Neural cell (in vitro differentiated cells): ENCODE measurements at regions not wholly inside any gene's neighbourhood (a gene's known extent, or its start where the extent isn't known, plus 50 kb on each side); places are given as distances from the start of the nearest gene placed in this dataset.

Experiments
- H2AFZ ChIP-seq: fragments of 200-600, 300-800 bp; sonication (generic), shearing (Covaris generic); 2 replicates; pipeline ENCODE4 v1.6.0; 2014; ENCODE audit warnings: low read depth, mild to moderate bottlenecking, antibody characterized with exemption, low read length, moderate library complexity
- H3F3A ChIP-seq: fragments of 200-600 bp; shearing (Covaris generic); 2 replicates; pipeline ENCODE4 v1.6.1; 2016; ENCODE audit warnings: mild to moderate bottlenecking, moderate library complexity, mixed read lengths, antibody characterized with exemption, low read length; ENCODE audit not compliant: insufficient read depth, poor library complexity, severe bottlenecking
- H3K27ac ChIP-seq: fragments of 200-600, 300-800 bp; sonication (generic), shearing (Covaris generic); 2 replicates; pipeline ENCODE4 v1.5.1; 2014; ENCODE audit warnings: mild to moderate bottlenecking, low read length, moderate library complexity
- H3K27me3 ChIP-seq: fragments of 300-800, 200-600 bp; sonication (generic), shearing (Covaris generic); 2 replicates; pipeline ENCODE4 v1.6.0; 2014; ENCODE audit warnings: mild to moderate bottlenecking, low read depth, low read length, moderate library complexity; ENCODE audit not compliant: insufficient read depth
- H3K36me3 ChIP-seq: fragments of 300-800, 200-600 bp; sonication (generic), shearing (Covaris generic); 2 replicates; pipeline ENCODE4 v1.5.1; 2014; ENCODE audit warnings: mild to moderate bottlenecking, antibody characterized with exemption, low read length, moderate library complexity; ENCODE audit not compliant: insufficient read depth
- H3K4me2 ChIP-seq: fragments of 300-800, 200-600 bp; sonication (generic), shearing (Covaris generic); 2 replicates; pipeline ENCODE4 v1.6.0; 2014; ENCODE audit warnings: mild to moderate bottlenecking, low read length
- H3K4me3 ChIP-seq: fragments of 300-800, 200-600 bp; sonication (generic), shearing (Covaris generic); 2 replicates; pipeline ENCODE4 v1.5.1; 2014; ENCODE audit warnings: mild to moderate bottlenecking, low read length, moderate library complexity
- H3K79me2 ChIP-seq: fragments of 200-600 bp; shearing (Covaris generic); replicated peaks from 2 replicates; pipeline ENCODE4 v1.6.0; 2014; ENCODE audit warnings: mild to moderate bottlenecking, low read length, moderate library complexity; ENCODE audit not compliant: insufficient read depth
- H3K9ac ChIP-seq: fragments of 300-800, 200-600 bp; sonication (generic), shearing (Covaris generic); 2 replicates; pipeline ENCODE4 v1.6.1; 2016; ENCODE audit warnings: mild to moderate bottlenecking, low read length, mixed read lengths
- H3K9me2 ChIP-seq: fragments of 200-600 bp; shearing (Covaris generic); 2 replicates; pipeline ENCODE4 v1.6.1; 2016; ENCODE audit warnings: mild to moderate bottlenecking, low read length, mixed read lengths; ENCODE audit not compliant: insufficient read depth
- H3K9me3 ChIP-seq: fragments of 200-600, 300-800 bp; sonication (generic), shearing (Covaris generic); 2 replicates; pipeline ENCODE4 v1.6.1; 2016; ENCODE audit warnings: mild to moderate bottlenecking, mixed run types, low read length, moderate library complexity, mixed read lengths
- H4K20me1 ChIP-seq: fragments of 200-600 bp; shearing (Covaris generic); 2 replicates; pipeline ENCODE4 v1.6.1; 2016; ENCODE audit warnings: mild to moderate bottlenecking, mixed run types; ENCODE audit not compliant: insufficient read depth
- EP300 ChIP-seq: fragments of 450-650 bp; conservative IDR thresholded peaks from 2 replicates; pipeline ENCODE4 v1.6.1; 2014; ENCODE audit warnings: antibody characterized with exemption, mild to moderate bottlenecking, moderate library complexity; ENCODE audit not compliant: poor library complexity, severe bottlenecking
- EZH2 ChIP-seq: fragments of 200-600, 300-800 bp; shearing (Covaris generic), sonication (generic); IDR thresholded peaks from 2 replicates; pipeline ENCODE4 v1.6.1; 2014; ENCODE audit warnings: antibody characterized with exemption, low read length, borderline replicate concordance, mild to moderate bottlenecking; ENCODE audit not compliant: insufficient read depth, poor library complexity, severe bottlenecking
- MXI1 ChIP-seq: fragments of 450-650 bp; conservative IDR thresholded peaks from 2 replicates; pipeline ENCODE4 v1.6.1; 2014; ENCODE audit warnings: antibody characterized with exemption, mild to moderate bottlenecking; ENCODE audit not compliant: poor library complexity, severe bottlenecking
- POLR2AphosphoS5 ChIP-seq: IDR thresholded peaks from 2 replicates; pipeline ENCODE4 v1.6.1; 2012
- RAD21 ChIP-seq: fragments of 450-650 bp; conservative IDR thresholded peaks from 2 replicates; pipeline ENCODE4 v1.6.1; 2014; ENCODE audit warnings: antibody characterized with exemption, mild to moderate bottlenecking, moderate library complexity
- SMC3 ChIP-seq: fragments of 450-650 bp; conservative IDR thresholded peaks from 2 replicates; pipeline ENCODE4 v1.6.1; 2014; ENCODE audit warnings: antibody characterized with exemption, mild to moderate bottlenecking, moderate library complexity; ENCODE audit not compliant: poor library complexity
- TAF1 ChIP-seq: IDR thresholded peaks from 2 replicates; pipeline ENCODE4 v1.6.1; 2012; ENCODE audit warnings: low read depth
- TF ChIP-seq, protein P1 (sequence below): IDR thresholded peaks from 2 replicates; pipeline ENCODE4 v1.6.1; 2012; ENCODE audit warnings: borderline replicate concordance
- TF ChIP-seq, protein P2 (sequence below): fragments of 450-650 bp; IDR thresholded peaks from 2 replicates; pipeline ENCODE4 v1.5.1; 2014; ENCODE audit warnings: antibody characterized with exemption, mild to moderate bottlenecking, moderate library complexity; ENCODE audit not compliant: poor library complexity, severe bottlenecking

DNA sequence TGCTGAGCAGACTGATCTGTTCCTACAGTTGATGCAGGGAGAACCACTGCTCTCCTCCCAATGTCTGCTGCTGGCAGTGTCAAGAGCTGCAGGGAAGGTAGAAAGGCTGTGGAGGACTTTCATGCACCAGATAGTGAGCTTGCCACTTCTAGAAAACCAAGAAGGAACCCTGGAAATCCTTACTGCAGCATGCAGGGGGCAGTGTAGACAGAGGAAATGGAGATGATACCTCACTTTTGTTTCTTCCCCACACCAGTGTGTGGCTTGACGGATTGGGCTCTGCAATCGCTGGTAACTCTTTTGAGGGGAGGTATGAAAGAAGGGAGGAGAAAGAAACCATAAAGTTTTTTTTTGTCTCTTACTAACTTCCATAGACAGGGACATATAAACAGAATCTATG, 480.7 kb downstream of the DMAC1 start:
- H3K79me2 ChIP-seq = no peaks in the 10 kb centered on the region
- no peaks in the 10 kb centered on the region for H3F3A ChIP-seq
- no peaks in the 10 kb centered on the region for H3K9me3 ChIP-seq
- no peaks in the 10 kb centered on the region for H3K9me2 ChIP-seq
- TF ChIP-seq, protein P1, sequence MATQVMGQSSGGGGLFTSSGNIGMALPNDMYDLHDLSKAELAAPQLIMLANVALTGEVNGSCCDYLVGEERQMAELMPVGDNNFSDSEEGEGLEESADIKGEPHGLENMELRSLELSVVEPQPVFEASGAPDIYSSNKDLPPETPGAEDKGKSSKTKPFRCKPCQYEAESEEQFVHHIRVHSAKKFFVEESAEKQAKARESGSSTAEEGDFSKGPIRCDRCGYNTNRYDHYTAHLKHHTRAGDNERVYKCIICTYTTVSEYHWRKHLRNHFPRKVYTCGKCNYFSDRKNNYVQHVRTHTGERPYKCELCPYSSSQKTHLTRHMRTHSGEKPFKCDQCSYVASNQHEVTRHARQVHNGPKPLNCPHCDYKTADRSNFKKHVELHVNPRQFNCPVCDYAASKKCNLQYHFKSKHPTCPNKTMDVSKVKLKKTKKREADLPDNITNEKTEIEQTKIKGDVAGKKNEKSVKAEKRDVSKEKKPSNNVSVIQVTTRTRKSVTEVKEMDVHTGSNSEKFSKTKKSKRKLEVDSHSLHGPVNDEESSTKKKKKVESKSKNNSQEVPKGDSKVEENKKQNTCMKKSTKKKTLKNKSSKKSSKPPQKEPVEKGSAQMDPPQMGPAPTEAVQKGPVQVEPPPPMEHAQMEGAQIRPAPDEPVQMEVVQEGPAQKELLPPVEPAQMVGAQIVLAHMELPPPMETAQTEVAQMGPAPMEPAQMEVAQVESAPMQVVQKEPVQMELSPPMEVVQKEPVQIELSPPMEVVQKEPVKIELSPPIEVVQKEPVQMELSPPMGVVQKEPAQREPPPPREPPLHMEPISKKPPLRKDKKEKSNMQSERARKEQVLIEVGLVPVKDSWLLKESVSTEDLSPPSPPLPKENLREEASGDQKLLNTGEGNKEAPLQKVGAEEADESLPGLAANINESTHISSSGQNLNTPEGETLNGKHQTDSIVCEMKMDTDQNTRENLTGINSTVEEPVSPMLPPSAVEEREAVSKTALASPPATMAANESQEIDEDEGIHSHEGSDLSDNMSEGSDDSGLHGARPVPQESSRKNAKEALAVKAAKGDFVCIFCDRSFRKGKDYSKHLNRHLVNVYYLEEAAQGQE = no peak
- TF ChIP-seq RAD21 = no peak
- no peak for TF ChIP-seq POLR2AphosphoS5
- TF ChIP-seq, protein P2, sequence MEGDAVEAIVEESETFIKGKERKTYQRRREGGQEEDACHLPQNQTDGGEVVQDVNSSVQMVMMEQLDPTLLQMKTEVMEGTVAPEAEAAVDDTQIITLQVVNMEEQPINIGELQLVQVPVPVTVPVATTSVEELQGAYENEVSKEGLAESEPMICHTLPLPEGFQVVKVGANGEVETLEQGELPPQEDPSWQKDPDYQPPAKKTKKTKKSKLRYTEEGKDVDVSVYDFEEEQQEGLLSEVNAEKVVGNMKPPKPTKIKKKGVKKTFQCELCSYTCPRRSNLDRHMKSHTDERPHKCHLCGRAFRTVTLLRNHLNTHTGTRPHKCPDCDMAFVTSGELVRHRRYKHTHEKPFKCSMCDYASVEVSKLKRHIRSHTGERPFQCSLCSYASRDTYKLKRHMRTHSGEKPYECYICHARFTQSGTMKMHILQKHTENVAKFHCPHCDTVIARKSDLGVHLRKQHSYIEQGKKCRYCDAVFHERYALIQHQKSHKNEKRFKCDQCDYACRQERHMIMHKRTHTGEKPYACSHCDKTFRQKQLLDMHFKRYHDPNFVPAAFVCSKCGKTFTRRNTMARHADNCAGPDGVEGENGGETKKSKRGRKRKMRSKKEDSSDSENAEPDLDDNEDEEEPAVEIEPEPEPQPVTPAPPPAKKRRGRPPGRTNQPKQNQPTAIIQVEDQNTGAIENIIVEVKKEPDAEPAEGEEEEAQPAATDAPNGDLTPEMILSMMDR = no peak
- TF ChIP-seq SMC3 = no peak
- no peak for TF ChIP-seq EP300
- no peak for TF ChIP-seq TAF1
- no peak for TF ChIP-seq MXI1
- TF ChIP-seq EZH2 = no peak
- no peak overlapping the region for H3K27ac ChIP-seq
- H3K27me3 ChIP-seq = no peaks in the 10 kb centered on the region
- no peaks in the 10 kb centered on the region for H4K20me1 ChIP-seq
- H3K36me3 ChIP-seq = no peaks in the 10 kb centered on the region
- H3K4me3 ChIP-seq = no peak overlapping the region
- no peak overlapping the region for H3K9ac ChIP-seq
- H3K4me2 ChIP-seq = no peak overlapping the region
- H2AFZ ChIP-seq = no peak overlapping the region

GRCh38 chr9:7316967-7317366, 482.6 kb downstream of the DMAC1 start:
- H2AFZ ChIP-seq = no peak overlapping the region
- no peaks in the 10 kb centered on the region for H4K20me1 ChIP-seq
- H3K9ac ChIP-seq = no peak overlapping the region
- no peaks in the 10 kb centered on the region for H3K79me2 ChIP-seq
- no peaks in the 10 kb centered on the region for H3K27me3 ChIP-seq
- H3K9me2 ChIP-seq = no peaks in the 10 kb centered on the region
- peaks cover 4% of the 10 kb centered on the region for H3K9me3 ChIP-seq
- H3F3A ChIP-seq = no peaks in the 10 kb centered on the region
- H3K4me3 ChIP-seq = no peak overlapping the region
- no peak overlapping the region for H3K27ac ChIP-seq
- TF ChIP-seq EZH2 (no peak), MXI1 (no peak), RAD21 (no peak), TAF1 (no peak), SMC3 (no peak), EP300 (no peak), POLR2AphosphoS5 (no peak)
- TF ChIP-seq, protein P2 = no peak
- TF ChIP-seq, protein P1 = no peak
- no peaks in the 10 kb centered on the region for H3K36me3 ChIP-seq
- H3K4me2 ChIP-seq = no peak overlapping the region
